SK-N-SH treated with all-trans-retinoic acid at 6 μM for 48 hours (cell line): ENCODE measurements at regions not wholly inside any gene's neighbourhood (a gene's known extent, or its start where the extent isn't known, plus 50 kb on each side); places are given as distances from the start of the nearest gene placed in this dataset.

Experiments used
- ATAC-seq: fragments of 200-7000 bp; cut with Tn5 transposase; 3 replicates; pipeline ENCODE4 v1.9.1; 2020; ENCODE audit warnings: mild to moderate bottlenecking, moderate library complexity
- ARNTL ChIP-seq: fragments of 450-650 bp; formaldehyde crosslinking; IDR thresholded peaks from 2 replicates; pipeline ENCODE4 v1.5.0; 2020; ENCODE audit warnings: low read depth, mild to moderate bottlenecking, moderate library complexity, borderline replicate concordance
- BACH2 ChIP-seq: fragments of 250-450 bp; sonication (Bioruptor Pico); IDR thresholded peaks from 2 replicates; pipeline ENCODE4 v1.9.0; 2021; ENCODE audit warnings: mild to moderate bottlenecking, borderline replicate concordance
- CREB5 ChIP-seq: fragments of 250-450 bp; sonication (Bioruptor Pico); IDR thresholded peaks from 2 replicates; pipeline ENCODE4 v1.5.1; 2020; ENCODE audit warnings: low read depth, mild to moderate bottlenecking, moderate library complexity
- CSDC2 ChIP-seq: fragments of 250-450 bp; sonication (Bioruptor Pico); IDR thresholded peaks from 2 replicates; pipeline ENCODE4 v1.5.0; 2020; ENCODE audit warnings: mild to moderate bottlenecking, moderate library complexity
- CSRNP3 ChIP-seq: fragments of 250-450 bp; sonication (Bioruptor Pico); IDR thresholded peaks from 2 replicates; pipeline ENCODE4 v1.5.1; 2021; ENCODE audit warnings: mild to moderate bottlenecking, moderate library complexity
- ESRRG ChIP-seq: fragments of 250-450 bp; sonication (Bioruptor Pico); IDR thresholded peaks from 2 replicates; pipeline ENCODE4 v1.6.1; 2021; ENCODE audit warnings: mild to moderate bottlenecking
- GLIS3 ChIP-seq: fragments of 250-450 bp; sonication (Bioruptor Pico); IDR thresholded peaks from 2 replicates; pipeline ENCODE4 v1.5.0; 2020; ENCODE audit warnings: mild to moderate bottlenecking, moderate library complexity
- ISL1 ChIP-seq: fragments of 250-450 bp; sonication (Bioruptor Pico); IDR thresholded peaks from 2 replicates; pipeline ENCODE4 v2.1.2; 2022; ENCODE audit warnings: mild to moderate bottlenecking, moderate library complexity
- OSR1 ChIP-seq: fragments of 250-450 bp; sonication (Bioruptor Pico); IDR thresholded peaks from 2 replicates; pipeline ENCODE4 v1.8.0; 2022; ENCODE audit warnings: moderate library complexity, mild to moderate bottlenecking, inconsistent platforms
- POU6F1 ChIP-seq: fragments of 250-450 bp; sonication (Bioruptor Pico); IDR thresholded peaks from 2 replicates; pipeline ENCODE4 v1.8.0; 2021; ENCODE audit warnings: low read depth, mild to moderate bottlenecking, moderate library complexity, borderline replicate concordance
- PPARA ChIP-seq: fragments of 250-450 bp; sonication (Bioruptor Pico); IDR thresholded peaks from 2 replicates; pipeline ENCODE4 v1.5.0; 2020; ENCODE audit warnings: mild to moderate bottlenecking, borderline replicate concordance
- RARB ChIP-seq: fragments of 250-450 bp; sonication (Bioruptor Pico); IDR thresholded peaks from 2 replicates; pipeline ENCODE4 v1.8.0; 2021; ENCODE audit warnings: mild to moderate bottlenecking, moderate library complexity
- SNAI2 ChIP-seq: fragments of 250-450 bp; sonication (Bioruptor Pico); IDR thresholded peaks from 2 replicates; pipeline ENCODE4 v1.5.0; 2020; ENCODE audit warnings: mild to moderate bottlenecking, moderate library complexity
- TOX ChIP-seq: fragments of 250-450 bp; sonication (Bioruptor Pico); IDR thresholded peaks from 2 replicates; pipeline ENCODE4 v1.8.0; 2021; ENCODE audit warnings: mild to moderate bottlenecking, moderate library complexity, borderline replicate concordance
- TSHZ2 ChIP-seq: fragments of 250-450 bp; sonication (Bioruptor Pico); IDR thresholded peaks from 2 replicates; pipeline ENCODE4 v1.5.0; 2020; ENCODE audit warnings: mild to moderate bottlenecking, moderate library complexity
- ZFP3 ChIP-seq: fragments of 250-450 bp; sonication (Bioruptor Pico); IDR thresholded peaks from 2 replicates; pipeline ENCODE4 v1.5.0; 2020; ENCODE audit warnings: mild to moderate bottlenecking, moderate library complexity
- ZFP30 ChIP-seq: fragments of 450-650 bp; formaldehyde crosslinking; IDR thresholded peaks from 2 replicates; pipeline ENCODE4 v1.5.0; 2022; ENCODE audit warnings: mild to moderate bottlenecking, moderate library complexity
- ZNF565 ChIP-seq: fragments of 450-650 bp; formaldehyde crosslinking; conservative IDR thresholded peaks from 2 replicates; pipeline ENCODE4 v1.5.0; 2020; ENCODE audit warnings: low read depth, mild to moderate bottlenecking, moderate library complexity
- ZNF70 ChIP-seq: fragments of 450-650 bp; formaldehyde crosslinking; IDR thresholded peaks from 2 replicates; pipeline ENCODE4 v1.5.0; 2020; ENCODE audit warnings: mild to moderate bottlenecking, moderate library complexity
- ZNF8 ChIP-seq: fragments of 450-650 bp; formaldehyde crosslinking; IDR thresholded peaks from 2 replicates; pipeline ENCODE4 v1.5.0; 2020; ENCODE audit warnings: mild to moderate bottlenecking, moderate library complexity

GRCh38 chr14:100955201-100955600 is 51.7 kb upstream of the RTL1 start:
- ATAC-seq: no peak
- TF ChIP-seq ZNF565 (CRISPR knock-in tag) (no peak), ZNF8 (no peak), TSHZ2 (CRISPR knock-in tag) (no peak), TOX (CRISPR knock-in tag) (no peak), ZFP3 (no peak), GLIS3 (CRISPR knock-in tag) (no peak), ARNTL (CRISPR knock-in tag) (no peak), RARB (CRISPR knock-in tag) (no peak), ZFP30 (no peak), CREB5 (CRISPR knock-in tag) (no peak), ZNF70 (no peak), OSR1 (CRISPR knock-in tag) (no peak), POU6F1 (no peak), SNAI2 (CRISPR knock-in tag) (no peak), CSRNP3 (CRISPR knock-in tag) (no peak)

- TF ChIP-seq RARB (CRISPR knock-in tag) (no peak), ZFP30 (no peak), CSRNP3 (CRISPR knock-in tag) (no peak), ARNTL (CRISPR knock-in tag) (no peak), OSR1 (CRISPR knock-in tag) (no peak), CSDC2 (CRISPR knock-in tag) (no peak), GLIS3 (CRISPR knock-in tag) (no peak), ZNF70 (no peak), PPARA (no peak), TSHZ2 (CRISPR knock-in tag) (no peak), ZFP3 (no peak), ISL1 (CRISPR knock-in tag) (no peak), POU6F1 (no peak), BACH2 (CRISPR knock-in tag) (no peak), SNAI2 (CRISPR knock-in tag) (no peak), ZNF8 (no peak), ESRRG (CRISPR knock-in tag) (no peak)
- TF ChIP-seq, all 23 proteins: peak for 0
- ATAC-seq: no peak
These were observed 59.0 kb upstream of the RTL1 start for GRCh38 chr14:100962494-100962893.
